Retinal pigment epithelial cell (primary cell): ENCODE measurements at regions not wholly inside any gene's neighbourhood (a gene's known extent, or its start where the extent isn't known, plus 50 kb on each side); places are given as distances from the start of the nearest gene placed in this dataset.

Experiments
- DNase-seq: peaks from one replicate; pipeline ENCODE4 v3.0.0-alpha.2; 2010; ENCODE audit warnings: low read depth
- H3K4me3 ChIP-seq: 2 replicates; pipeline ENCODE4 v1.5.1; 2011; ENCODE audit warnings: mild to moderate bottlenecking, low read length, control low read depth, moderate library complexity
- TF ChIP-seq, protein P1 (sequence below): conservative IDR thresholded peaks from 2 replicates; pipeline ENCODE4 v1.5.1; 2011; ENCODE audit warnings: low read depth, low read length, control low read depth, inconsistent platforms

GRCh38 chr10:78947733-78948132 lies 121.0 kb upstream of the ZMIZ1 start:
- TF ChIP-seq, protein P1, sequence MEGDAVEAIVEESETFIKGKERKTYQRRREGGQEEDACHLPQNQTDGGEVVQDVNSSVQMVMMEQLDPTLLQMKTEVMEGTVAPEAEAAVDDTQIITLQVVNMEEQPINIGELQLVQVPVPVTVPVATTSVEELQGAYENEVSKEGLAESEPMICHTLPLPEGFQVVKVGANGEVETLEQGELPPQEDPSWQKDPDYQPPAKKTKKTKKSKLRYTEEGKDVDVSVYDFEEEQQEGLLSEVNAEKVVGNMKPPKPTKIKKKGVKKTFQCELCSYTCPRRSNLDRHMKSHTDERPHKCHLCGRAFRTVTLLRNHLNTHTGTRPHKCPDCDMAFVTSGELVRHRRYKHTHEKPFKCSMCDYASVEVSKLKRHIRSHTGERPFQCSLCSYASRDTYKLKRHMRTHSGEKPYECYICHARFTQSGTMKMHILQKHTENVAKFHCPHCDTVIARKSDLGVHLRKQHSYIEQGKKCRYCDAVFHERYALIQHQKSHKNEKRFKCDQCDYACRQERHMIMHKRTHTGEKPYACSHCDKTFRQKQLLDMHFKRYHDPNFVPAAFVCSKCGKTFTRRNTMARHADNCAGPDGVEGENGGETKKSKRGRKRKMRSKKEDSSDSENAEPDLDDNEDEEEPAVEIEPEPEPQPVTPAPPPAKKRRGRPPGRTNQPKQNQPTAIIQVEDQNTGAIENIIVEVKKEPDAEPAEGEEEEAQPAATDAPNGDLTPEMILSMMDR, result no peak
- no peak overlapping the region for H3K4me3 ChIP-seq
- DNase-seq, result no peak

GRCh38 chr10:78948621-78949030 lies 120.1 kb upstream of the ZMIZ1 start:
- no peak overlapping the region for H3K4me3 ChIP-seq
- DNase-seq, result no peak
- TF ChIP-seq, protein P1, result no peak

- no peak overlapping the region for H3K4me3 ChIP-seq
- TF ChIP-seq, protein P1, result no peak
- no peak for DNase-seq
These were observed 117.8 kb upstream of the ZMIZ1 start for GRCh38 chr10:78950656-78951587.

GRCh38 chr10:78952030-78952429 lies 116.7 kb upstream of the ZMIZ1 start:
- TF ChIP-seq, protein P1, result no peak

DNA sequence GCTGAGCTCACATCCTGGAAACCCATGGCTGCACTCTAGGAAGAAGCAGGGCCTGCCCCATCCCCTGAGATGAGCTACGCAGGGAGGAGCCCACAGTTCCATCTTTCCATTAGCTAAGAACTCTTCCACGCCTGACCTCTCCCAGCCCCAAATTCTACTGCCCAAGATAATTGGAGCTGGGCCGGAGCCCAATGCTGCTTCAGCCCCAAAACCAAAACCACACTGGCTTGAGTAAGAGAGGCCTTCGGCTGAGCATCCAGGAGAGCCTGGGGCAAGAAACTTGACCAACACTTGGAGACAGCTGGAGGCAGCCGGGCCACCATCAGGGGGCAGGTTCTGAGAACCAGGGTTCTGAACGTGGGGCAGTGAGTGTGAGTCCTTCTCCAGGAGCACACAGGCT lies 116.1 kb upstream of the ZMIZ1 start:
- no peak overlapping the region for H3K4me3 ChIP-seq
- DNase-seq, result no peak
- TF ChIP-seq, protein P1, result no peak

More at GRCh38 chr10:78952030-78952429, 116.7 kb upstream of the ZMIZ1 start:
- no peak overlapping the region for H3K4me3 ChIP-seq
- no peak for DNase-seq

DNA sequence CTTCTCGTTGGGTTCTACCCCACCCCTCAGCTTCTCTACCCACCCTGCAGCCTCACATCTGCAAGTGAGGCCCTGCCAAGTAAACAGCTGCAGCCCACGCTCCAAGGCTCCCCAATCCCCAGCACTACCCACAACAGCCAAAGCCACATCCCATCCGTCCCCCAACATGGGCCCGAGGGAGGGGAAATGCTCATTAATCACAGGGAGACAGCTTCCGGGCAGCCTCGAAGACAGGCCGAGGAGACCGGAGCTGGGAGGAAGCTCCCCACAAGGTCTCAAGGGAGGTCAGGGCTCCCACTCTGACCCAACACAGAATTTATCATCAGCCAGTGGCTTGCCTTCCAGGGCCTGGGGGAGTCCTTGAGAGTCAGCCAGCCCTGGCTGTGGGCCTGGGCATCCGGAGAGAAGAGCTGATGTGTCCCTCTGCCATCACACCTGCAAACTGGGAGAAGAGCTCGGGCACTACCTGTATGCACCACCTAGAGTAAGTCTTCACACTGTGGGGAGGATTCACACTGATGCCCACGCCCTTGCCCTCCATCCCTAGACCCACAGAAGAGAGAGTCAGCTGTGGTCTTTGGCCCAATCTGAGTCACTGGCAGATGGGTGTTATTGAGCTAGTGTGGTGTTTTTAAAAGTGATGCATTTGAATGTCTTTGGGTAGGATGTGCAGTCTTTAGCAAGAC lies 115.5 kb upstream of the ZMIZ1 start:
- no peak for DNase-seq

More for the DNA sequence above, 115.5 kb upstream of the ZMIZ1 start:
- TF ChIP-seq, protein P1, result no peak
- no peak overlapping the region for H3K4me3 ChIP-seq
